Ishikawa (cell line): ENCODE measurements at regions not wholly inside any gene's neighbourhood (a gene's known extent, or its start where the extent isn't known, plus 50 kb on each side); places are given as distances from the start of the nearest gene placed in this dataset.

ENCODE experiments used
- CEBPB ChIP-seq: IDR thresholded peaks from 2 replicates; pipeline ENCODE4 v1.6.1; 2012
- CREB1 ChIP-seq: IDR thresholded peaks from 2 replicates; pipeline ENCODE4 v1.6.1; 2012; ENCODE audit warnings: low read depth
- EGR1 ChIP-seq: IDR thresholded peaks from 2 replicates; pipeline ENCODE4 v1.6.1; 2012
- EP300 ChIP-seq: IDR thresholded peaks from 2 replicates; pipeline ENCODE4 v1.6.1; 2012; ENCODE audit warnings: borderline replicate concordance
- FOXM1 ChIP-seq: IDR thresholded peaks from 2 replicates; pipeline ENCODE4 v1.6.1; 2012; ENCODE audit warnings: low read depth, borderline replicate concordance
- MAX ChIP-seq: IDR thresholded peaks from 2 replicates; pipeline ENCODE4 v1.6.1; 2012
- NFIC ChIP-seq: IDR thresholded peaks from 2 replicates; pipeline ENCODE4 v1.6.1; 2012
- RAD21 ChIP-seq: IDR thresholded peaks from 2 replicates; pipeline ENCODE4 v1.6.1; 2012; ENCODE audit warnings: low read depth
- REST ChIP-seq: IDR thresholded peaks from 2 replicates; pipeline ENCODE4 v1.6.1; 2012; ENCODE audit warnings: low read depth, mild to moderate bottlenecking
- TAF1 ChIP-seq: IDR thresholded peaks from 2 replicates; pipeline ENCODE4 v1.6.1; 2012; ENCODE audit warnings: low read depth, mild to moderate bottlenecking
- TCF12 ChIP-seq: IDR thresholded peaks from 2 replicates; pipeline ENCODE4 v1.6.1; 2012; ENCODE audit warnings: low read depth
- TEAD4 ChIP-seq: IDR thresholded peaks from 2 replicates; pipeline ENCODE4 v1.6.1; 2012
- USF1 ChIP-seq: IDR thresholded peaks from 2 replicates; pipeline ENCODE4 v1.6.1; 2012
- YY1 ChIP-seq: IDR thresholded peaks from 2 replicates; pipeline ENCODE4 v1.6.1; 2012; ENCODE audit warnings: low read depth
- ZBTB7A ChIP-seq: IDR thresholded peaks from 2 replicates; pipeline ENCODE4 v1.6.1; 2012; ENCODE audit warnings: low read depth

GRCh38 chr10:125373546-125373945 lies 213.2 kb upstream of the CTBP2 start:
- no peak for TF ChIP-seq RAD21
- TF ChIP-seq TCF12: no peak
- TF ChIP-seq NFIC: no peak
- no peak for TF ChIP-seq FOXM1
- TF ChIP-seq EGR1: no peak
- TF ChIP-seq REST: no peak
- no peak for TF ChIP-seq ZBTB7A
- TF ChIP-seq YY1: no peak
- TF ChIP-seq EP300: no peak
- no peak for TF ChIP-seq MAX
- no peak for TF ChIP-seq TEAD4
- TF ChIP-seq CREB1: no peak
- TF ChIP-seq CEBPB: no peak
- no peak for TF ChIP-seq USF1
- no peak for TF ChIP-seq TAF1

- TF ChIP-seq TCF12 (no peak), TEAD4 (no peak), EP300 (no peak), RAD21 (no peak), USF1 (no peak), REST (no peak), NFIC (no peak), FOXM1 (no peak), ZBTB7A (no peak), CEBPB (no peak)
These were observed 210.2 kb upstream of the CTBP2 start for GRCh38 chr10:125370578-125370977.

- TF ChIP-seq USF1 (no peak), REST (no peak), TAF1 (no peak), TCF12 (no peak), ZBTB7A (no peak), EP300 (no peak), NFIC (no peak), CREB1 (no peak), RAD21 (no peak), TEAD4 (no peak), YY1 (no peak), CEBPB (no peak), MAX (no peak), EGR1 (no peak), FOXM1 (no peak)
These were observed 209.3 kb upstream of the CTBP2 start for GRCh38 chr10:125369382-125370326.

- TF ChIP-seq NFIC (no peak), CEBPB (no peak), TEAD4 (no peak), EP300 (no peak), CREB1 (no peak), TCF12 (no peak), MAX (no peak)
These were observed 207.8 kb upstream of the CTBP2 start for GRCh38 chr10:125368146-125368545.
